ENCODE measurements at regions not wholly inside any gene's neighbourhood (a gene's known extent, or its start where the extent isn't known, plus 50 kb on each side); places are given as distances from the start of the nearest gene placed in this dataset.
"Not testable (repeated sequence)": the region's sequence is repeated elsewhere in the genome, so short reads cannot be mapped to it uniquely, and the experiment has no call there.

GRCh38 chr10:31239961-31240360, 79.1 kb upstream of the ZEB1 start:
- TF ChIP-seq, protein P1, sequence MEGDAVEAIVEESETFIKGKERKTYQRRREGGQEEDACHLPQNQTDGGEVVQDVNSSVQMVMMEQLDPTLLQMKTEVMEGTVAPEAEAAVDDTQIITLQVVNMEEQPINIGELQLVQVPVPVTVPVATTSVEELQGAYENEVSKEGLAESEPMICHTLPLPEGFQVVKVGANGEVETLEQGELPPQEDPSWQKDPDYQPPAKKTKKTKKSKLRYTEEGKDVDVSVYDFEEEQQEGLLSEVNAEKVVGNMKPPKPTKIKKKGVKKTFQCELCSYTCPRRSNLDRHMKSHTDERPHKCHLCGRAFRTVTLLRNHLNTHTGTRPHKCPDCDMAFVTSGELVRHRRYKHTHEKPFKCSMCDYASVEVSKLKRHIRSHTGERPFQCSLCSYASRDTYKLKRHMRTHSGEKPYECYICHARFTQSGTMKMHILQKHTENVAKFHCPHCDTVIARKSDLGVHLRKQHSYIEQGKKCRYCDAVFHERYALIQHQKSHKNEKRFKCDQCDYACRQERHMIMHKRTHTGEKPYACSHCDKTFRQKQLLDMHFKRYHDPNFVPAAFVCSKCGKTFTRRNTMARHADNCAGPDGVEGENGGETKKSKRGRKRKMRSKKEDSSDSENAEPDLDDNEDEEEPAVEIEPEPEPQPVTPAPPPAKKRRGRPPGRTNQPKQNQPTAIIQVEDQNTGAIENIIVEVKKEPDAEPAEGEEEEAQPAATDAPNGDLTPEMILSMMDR (IDR thresholded peaks at IDR 0.05) = no peak
- TF ChIP-seq ZFX (IDR thresholded peaks at IDR 0.05; ENCODE audit: borderline replicate concordance) = no peak
- no peak overlapping the region for H3K27ac ChIP-seq

GRCh38 chr10:31242902-31243301, 76.1 kb upstream of the ZEB1 start:
- no peak overlapping the region for H3K27ac ChIP-seq
- TF ChIP-seq, protein P1 (IDR thresholded peaks at IDR 0.05) = no peak
- TF ChIP-seq ZFX (IDR thresholded peaks at IDR 0.05; ENCODE audit: borderline replicate concordance) = no peak

GRCh38 chr10:31251118-31251517, 67.9 kb upstream of the ZEB1 start:
- H3K27ac ChIP-seq = not testable (repeated sequence)

GRCh38 chr10:31253237-31253636, 65.8 kb upstream of the ZEB1 start:
- TF ChIP-seq, protein P1 (IDR thresholded peaks at IDR 0.05) = no peak
- no peak for TF ChIP-seq ZFX (IDR thresholded peaks at IDR 0.05; ENCODE audit: borderline replicate concordance)
- no peak overlapping the region for H3K27ac ChIP-seq

DNA sequence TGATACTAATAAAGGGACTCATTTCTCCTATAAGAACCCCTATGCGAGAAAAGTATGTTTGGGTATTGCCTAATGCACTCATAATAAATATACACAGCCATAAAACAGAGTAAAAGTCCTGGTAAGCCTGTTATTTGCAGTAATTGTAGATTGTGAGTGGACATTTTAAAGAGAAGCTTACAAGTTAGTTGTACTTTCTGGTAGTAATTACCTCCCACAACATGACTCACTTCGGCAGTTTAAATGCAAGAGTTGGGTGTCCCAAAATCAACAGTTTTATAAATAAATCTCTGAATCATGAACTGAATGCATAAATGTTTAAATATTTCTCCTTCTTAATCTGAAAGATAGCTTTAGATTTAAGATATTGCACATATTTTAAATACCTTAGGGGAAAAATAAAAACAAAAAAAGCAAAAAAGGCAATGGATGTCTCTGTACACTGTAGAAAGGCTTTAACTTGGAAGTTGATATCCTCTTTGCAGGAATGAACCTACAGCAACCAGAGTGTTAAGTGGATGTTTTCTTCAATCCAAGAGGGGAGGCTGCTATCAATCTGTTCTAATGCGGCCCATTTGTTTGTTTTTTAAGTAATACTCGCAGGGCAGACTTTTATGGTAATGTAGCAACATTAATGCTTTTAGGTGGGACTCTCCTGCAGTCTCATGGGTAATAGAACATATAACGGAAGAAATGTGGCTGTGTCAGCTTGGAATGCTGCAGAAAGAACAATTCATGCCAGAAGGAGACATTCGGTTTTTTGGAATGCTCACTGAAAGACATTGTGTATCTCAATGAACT, 57.3 kb upstream of the ZEB1 start:
- no peak overlapping the region for H3K27ac ChIP-seq
- TF ChIP-seq, protein P1 (IDR thresholded peaks at IDR 0.05) = no peak
- no peak for TF ChIP-seq ZFX (IDR thresholded peaks at IDR 0.05; ENCODE audit: borderline replicate concordance)

GRCh38 chr10:31262672-31263071, 56.3 kb upstream of the ZEB1 start:
- no peak overlapping the region for H3K27ac ChIP-seq
- TF ChIP-seq, protein P1 (IDR thresholded peaks at IDR 0.05) = no peak
- TF ChIP-seq ZFX (IDR thresholded peaks at IDR 0.05; ENCODE audit: borderline replicate concordance) = no peak

GRCh38 chr10:31263903-31264302, 55.1 kb upstream of the ZEB1 start:
- no peak overlapping the region for H3K27ac ChIP-seq
- TF ChIP-seq, protein P1 (IDR thresholded peaks at IDR 0.05) = no peak
- no peak for TF ChIP-seq ZFX (IDR thresholded peaks at IDR 0.05; ENCODE audit: borderline replicate concordance)

All from 22Rv1 (cell line).